GM12892 (cell line): ENCODE measurements at regions not wholly inside any gene's neighbourhood (a gene's known extent, or its start where the extent isn't known, plus 50 kb on each side); places are given as distances from the start of the nearest gene placed in this dataset.
A peak's percentile ranks its signal among the peaks of the same experiment; 100 is the strongest.

Experiments
- DNase-seq: peaks from one replicate; pipeline ENCODE4 v3.0.0; 2011; ENCODE audit not compliant: insufficient read length
- FAIRE-seq: peaks from 2 replicates; lab custom pipeline; 2011; peaks lifted over from hg19 to GRCh38; lab: Jason Lieb, UNC
- POLR2A ChIP-seq: IDR thresholded peaks from 2 replicates; pipeline ENCODE4 v1.6.1; 2011; ENCODE audit warnings: low read depth, low read length, control low read depth
- POLR2AphosphoS5 ChIP-seq: IDR thresholded peaks from 2 replicates; pipeline ENCODE4 v1.6.1; 2011; ENCODE audit warnings: low read depth, low read length, control low read depth
- TAF1 ChIP-seq: IDR thresholded peaks from 2 replicates; pipeline ENCODE4 v1.6.1; 2011; ENCODE audit warnings: low read depth, mild to moderate bottlenecking, control low read depth, low read length, borderline replicate concordance

DNA sequence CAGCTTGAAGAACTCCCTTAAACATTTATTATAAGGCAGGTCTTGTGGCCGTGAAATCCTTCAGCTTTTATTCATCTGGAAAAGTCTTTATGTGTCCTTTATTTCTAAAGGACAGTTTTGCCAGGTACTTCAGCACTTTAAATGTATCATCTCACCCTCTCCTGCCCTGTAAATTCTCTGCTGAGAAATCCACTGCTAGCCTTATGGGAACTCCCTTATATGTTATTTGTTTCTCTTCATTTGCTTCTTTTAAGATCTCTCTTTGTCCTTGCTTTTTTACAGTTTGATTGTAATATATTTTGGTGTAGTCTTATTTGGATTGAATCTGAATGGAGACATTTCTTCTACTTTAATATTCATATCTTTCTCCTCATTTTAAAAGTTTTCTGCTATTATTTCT, 86.7 kb upstream of the RBMS3 start:
- FAIRE-seq = no peak
- no peak for DNase-seq

DNA sequence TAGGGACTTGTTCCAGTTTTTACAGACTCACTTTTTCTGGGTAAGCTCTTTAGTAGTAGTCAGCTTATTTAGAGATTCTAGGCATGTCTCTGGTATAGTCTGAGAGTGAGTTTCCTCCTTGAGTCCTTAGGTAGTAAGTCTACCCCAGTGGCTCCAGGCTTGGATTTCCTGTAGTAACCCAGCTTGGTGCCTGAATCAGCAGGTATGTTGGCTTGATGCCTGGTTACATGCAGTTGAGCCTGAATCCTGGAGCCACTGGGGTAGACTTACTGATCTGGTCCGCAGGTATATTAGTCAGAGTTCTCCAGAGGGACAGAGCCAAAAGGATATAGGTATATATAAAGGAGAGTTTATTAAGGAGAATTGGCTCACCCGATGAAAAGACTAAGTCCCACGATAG, 85.8 kb upstream of the RBMS3 start:
- FAIRE-seq (no peak), DNase-seq (no peak)
- no peak for TF ChIP-seq TAF1
- no peak for TF ChIP-seq POLR2AphosphoS5
- TF ChIP-seq POLR2A = no peak

More for the DNA sequence above, 86.7 kb upstream of the RBMS3 start:
- TF ChIP-seq TAF1 = no peak

DNA sequence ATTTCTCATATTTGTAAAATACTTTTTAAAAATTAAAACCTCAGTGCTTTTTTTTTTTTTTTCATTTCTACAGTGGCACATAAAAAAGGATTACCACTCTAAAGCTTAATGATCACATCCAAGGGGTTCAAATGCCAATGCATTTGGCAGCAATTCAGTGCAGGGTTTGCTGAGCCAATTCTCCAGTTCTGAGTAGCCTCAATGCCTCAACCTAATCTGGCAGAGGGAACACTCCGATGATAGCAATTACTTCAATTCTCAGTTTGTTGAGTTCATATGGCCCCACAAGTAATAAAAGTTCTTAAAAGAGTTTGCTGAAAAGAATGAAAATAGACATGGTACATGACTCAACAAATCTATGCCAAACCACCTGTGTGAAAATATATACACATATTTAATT, 79.3 kb upstream of the RBMS3 start:
- FAIRE-seq (no peak), DNase-seq (no peak)
- TF ChIP-seq POLR2AphosphoS5 (no peak), POLR2A (no peak), TAF1 (no peak)

DNA sequence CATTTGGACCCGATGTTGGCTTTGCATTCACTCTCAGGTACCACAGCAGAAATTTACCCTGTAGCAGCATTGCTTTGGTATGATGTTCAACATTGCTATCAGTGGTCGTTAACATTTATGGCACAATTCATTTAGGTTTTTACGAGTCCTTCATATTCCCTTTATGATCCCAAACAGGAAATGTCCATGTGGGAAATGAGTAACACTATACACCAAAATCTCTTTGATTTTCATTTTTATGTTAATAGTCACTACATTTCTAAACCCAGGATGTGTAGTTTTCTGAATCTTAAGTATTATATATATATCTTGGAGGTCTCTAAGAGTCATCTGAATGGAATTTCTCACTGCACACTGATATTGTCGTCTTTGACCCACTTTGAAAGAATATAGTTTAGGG, 78.5 kb upstream of the RBMS3 start:
- FAIRE-seq (no peak), DNase-seq (no peak)
- no peak for TF ChIP-seq POLR2A
- TF ChIP-seq TAF1 = no peak
- TF ChIP-seq POLR2AphosphoS5 = no peak

DNA sequence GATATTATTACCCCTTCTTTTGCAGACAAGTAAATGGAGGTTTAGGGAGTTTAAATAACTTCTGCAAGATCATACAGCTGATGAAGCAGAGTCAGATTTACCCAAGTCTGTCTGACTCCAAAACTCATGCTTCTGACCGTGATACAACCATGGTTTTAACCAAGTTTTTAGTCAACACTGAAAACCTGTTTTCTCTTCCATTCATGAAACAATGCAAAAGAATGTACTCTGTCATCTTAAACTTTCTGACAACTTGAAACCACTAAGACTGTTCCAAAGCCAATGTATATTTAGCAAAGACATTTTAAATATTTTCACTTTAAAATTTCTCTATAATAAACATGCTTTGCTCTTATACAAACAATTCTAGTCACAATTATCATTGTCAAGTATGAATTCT, 77.0 kb upstream of the RBMS3 start:
- no peak for TF ChIP-seq POLR2A
- TF ChIP-seq POLR2AphosphoS5 = no peak
- no peak for TF ChIP-seq TAF1
- FAIRE-seq (no peak), DNase-seq (no peak)

DNA sequence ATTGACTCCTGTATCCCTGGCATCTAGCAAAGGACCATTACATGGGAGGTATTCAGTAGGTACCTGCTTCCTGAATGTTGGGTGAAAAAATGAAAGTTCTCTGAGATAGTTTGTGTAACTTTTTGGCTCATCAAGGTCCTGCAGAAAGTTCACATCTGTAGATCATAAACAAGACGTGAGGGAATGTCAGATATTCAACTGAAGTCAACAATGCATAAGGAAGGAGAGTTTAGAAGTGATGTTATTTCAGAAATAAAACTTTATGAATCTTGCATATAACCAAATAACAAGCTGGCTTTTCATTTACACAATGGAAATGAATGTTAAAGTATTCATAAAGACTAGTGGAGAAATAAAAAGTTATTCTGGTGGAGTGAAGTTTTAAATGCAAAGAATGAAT, 73.4 kb upstream of the RBMS3 start:
- FAIRE-seq (no peak), DNase-seq (no peak)
- TF ChIP-seq POLR2AphosphoS5 (no peak), POLR2A (no peak), TAF1 (no peak)

DNA sequence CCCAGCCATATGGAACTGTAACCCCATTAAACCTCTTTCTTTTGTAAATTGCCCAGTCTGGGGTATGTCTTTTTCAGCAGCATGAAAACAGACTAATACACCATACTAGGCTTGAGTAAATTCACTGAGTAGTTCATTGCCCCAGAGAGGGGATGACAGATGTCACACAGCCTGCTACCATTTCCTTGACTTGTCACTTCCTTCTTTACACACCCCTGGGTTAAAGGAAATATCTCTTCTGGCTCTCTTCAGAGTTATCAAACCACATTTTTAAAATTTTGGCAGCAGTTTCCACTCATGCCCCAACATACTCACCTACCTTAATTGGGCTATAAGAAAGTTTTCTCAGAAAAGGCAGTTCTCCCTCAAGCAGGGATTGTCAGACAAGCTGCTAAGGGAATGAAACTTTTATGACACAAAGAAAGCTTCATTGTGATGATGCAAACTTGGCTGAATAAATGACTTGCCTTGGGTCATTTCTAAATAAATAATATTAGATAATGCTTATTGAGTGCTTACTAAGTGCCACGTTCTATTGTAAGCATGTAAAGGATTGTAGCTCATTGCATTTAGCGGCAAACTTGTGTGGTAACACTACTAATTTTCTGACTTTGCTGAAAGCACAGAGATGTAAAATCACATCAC, 68.0 kb upstream of the RBMS3 start:
- FAIRE-seq (no peak), DNase-seq (no peak)
- TF ChIP-seq POLR2AphosphoS5 (no peak), POLR2A (no peak), TAF1 (no peak)

DNA sequence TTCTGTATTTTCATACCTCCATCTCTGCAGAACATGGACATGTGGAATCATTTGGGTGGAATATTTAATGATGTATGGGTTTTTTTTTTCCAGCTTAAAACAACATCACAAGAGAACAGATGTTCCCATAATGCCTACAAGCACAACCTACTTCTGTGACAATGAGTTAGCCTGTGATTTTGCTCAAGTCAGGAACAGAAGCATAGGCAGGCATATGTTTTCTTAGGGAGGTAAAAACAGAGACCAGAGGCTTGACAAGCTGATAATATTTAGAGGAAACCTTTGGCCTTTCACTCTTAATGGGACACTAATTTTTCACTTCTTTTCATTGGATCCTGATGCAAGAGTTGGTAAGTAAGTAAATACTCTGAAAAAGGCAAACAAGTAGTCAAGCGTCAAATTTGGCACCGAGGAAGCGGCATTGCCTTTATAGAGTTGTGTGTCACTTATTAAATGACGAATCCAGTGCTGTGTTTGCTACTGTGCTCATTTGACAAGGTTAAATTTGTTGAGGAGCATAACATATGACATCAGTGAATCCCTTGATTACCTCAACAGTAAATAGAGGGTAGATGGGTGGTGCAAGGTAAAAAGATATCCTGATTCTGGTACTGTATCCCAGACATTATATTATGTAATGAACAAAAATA, 66.7 kb upstream of the RBMS3 start:
- TF ChIP-seq TAF1 = no peak
- FAIRE-seq = no peak
- DNase-seq = no peak

DNA sequence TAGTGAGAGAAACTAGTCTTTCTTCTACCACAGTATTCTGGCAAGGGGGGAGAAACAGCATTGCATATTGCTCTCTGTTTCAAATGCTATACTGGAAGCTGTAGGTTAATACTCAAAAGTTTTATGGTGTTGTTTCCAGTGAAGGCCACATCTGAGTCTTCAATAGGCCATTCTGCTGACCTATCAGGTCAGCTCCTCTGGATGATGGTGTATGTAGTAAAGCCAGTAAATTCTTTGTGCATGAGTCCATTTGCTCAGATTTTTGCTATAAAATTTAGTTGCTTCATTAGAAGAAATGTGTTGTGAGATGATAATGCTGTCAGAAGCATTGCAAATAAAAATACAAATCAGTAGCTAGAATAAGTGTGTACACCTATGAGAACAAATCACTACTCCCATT, 64.9 kb upstream of the RBMS3 start:
- no peak for DNase-seq
- no peak for FAIRE-seq
- TF ChIP-seq POLR2A = no peak
- no peak for TF ChIP-seq POLR2AphosphoS5
- TF ChIP-seq TAF1 = no peak

DNA sequence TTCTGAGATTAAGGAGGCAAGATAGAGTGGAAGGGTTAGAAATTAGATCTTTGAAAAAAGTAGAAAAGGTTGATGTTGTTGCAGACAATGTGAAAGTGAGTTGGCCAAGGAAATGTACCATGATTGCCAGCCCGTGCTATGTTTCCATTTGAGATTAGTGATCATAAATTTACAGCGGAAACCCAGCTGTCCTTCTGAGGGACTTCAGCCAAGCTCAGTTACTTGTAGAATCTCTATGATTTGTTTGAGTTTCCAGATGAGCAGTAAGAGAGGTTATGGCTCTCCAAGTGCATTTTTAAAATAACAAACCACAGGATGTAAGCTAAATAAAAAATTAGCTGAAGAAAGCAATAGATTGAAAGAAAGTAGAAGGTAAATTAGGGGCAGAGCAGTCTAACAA, 54.2 kb upstream of the RBMS3 start:
- no peak for TF ChIP-seq TAF1
- TF ChIP-seq POLR2AphosphoS5 = no peak
- no peak for TF ChIP-seq POLR2A
- DNase-seq (no peak), FAIRE-seq (no peak)

DNA sequence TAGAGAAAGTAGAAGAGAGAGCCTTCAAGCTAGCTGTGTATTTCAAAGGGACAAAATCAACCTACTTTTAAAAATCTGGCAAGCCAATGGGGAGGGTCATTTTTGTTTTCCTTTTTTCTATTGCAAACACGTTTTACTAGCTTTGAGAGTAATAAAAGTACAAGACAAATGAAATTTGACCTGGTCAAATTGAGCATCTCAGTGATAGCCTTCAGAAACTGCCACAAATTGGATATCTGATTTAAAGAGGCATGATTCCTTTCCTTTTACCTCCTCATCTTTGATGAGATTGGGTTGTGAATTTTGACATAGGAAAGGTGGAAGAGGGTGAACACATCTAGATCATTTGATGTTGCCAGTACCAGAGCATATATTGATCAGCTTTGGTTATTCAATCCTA, 53.6 kb upstream of the RBMS3 start:
- FAIRE-seq (peak; percentile 51), DNase-seq (no peak)
- TF ChIP-seq POLR2A (no peak), TAF1 (no peak), POLR2AphosphoS5 (no peak)
